ENCODE measurements at regions not wholly inside any gene's neighbourhood (a gene's known extent, or its start where the extent isn't known, plus 50 kb on each side); places are given as distances from the start of the nearest gene placed in this dataset.

- DNase-seq: no peak
Observed at GRCh38 chr11:15745266-15745665, 611.1 kb downstream of the SOX6 start.

GRCh38 chr11:15747671-15748070, 608.7 kb downstream of the SOX6 start:
- no peak for DNase-seq

- DNase-seq: no peak
Observed at GRCh38 chr11:15748132-15748531, 608.2 kb downstream of the SOX6 start.

DNA sequence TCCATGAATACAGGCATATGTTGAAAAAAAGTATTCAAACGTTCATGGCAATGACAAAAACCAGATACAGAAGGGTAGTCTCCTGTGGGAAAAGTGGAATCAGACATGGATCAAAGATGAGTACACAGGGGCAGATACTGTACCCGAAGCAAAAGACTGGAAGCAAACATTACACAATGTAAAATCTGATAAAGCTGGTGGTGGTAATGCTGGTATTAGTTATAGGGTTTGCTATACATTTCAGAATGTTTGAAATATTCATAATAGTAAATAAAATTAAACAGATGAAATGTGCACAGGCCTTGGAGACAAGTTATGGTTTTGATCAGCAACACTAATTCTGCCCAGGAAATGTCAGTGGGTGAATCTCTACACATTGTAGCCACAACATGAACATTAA, 607.6 kb downstream of the SOX6 start:
- DNase-seq: no peak

GRCh38 chr11:15750535-15751308, 605.6 kb downstream of the SOX6 start:
- no peak for DNase-seq

- DNase-seq: no peak
Observed at GRCh38 chr11:15754221-15754620, 602.1 kb downstream of the SOX6 start.

DNA sequence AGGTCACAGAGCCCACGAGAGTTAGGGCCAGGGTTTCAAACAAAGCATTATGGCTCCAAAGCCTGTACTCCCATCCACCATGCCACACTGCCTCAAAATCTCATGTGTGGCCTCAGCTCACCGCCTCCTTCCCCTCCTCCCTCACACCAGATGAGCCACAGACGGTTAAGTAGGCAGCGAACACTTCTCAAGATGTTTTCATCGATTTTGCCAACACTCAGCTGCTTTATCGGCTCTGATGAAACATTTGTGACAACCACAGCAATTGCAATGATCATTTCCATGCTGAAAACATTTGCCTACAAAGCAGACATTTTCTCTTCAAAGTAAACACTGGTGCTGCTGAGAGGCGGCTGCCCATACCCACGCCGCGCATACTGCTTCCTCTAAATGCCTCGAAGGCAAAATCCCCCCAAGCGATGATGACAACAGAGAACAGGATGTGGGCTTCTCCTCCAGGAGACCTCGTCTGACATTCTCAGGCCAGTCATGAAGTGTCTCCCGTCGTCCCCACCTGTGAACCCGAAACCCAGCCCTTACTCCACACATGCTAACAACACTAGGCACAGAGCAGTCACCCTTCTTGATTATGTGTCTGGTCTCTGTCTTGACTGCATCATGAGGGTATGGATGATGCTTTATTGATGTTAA, 599.2 kb downstream of the SOX6 start:
- no peak for DNase-seq

DNA sequence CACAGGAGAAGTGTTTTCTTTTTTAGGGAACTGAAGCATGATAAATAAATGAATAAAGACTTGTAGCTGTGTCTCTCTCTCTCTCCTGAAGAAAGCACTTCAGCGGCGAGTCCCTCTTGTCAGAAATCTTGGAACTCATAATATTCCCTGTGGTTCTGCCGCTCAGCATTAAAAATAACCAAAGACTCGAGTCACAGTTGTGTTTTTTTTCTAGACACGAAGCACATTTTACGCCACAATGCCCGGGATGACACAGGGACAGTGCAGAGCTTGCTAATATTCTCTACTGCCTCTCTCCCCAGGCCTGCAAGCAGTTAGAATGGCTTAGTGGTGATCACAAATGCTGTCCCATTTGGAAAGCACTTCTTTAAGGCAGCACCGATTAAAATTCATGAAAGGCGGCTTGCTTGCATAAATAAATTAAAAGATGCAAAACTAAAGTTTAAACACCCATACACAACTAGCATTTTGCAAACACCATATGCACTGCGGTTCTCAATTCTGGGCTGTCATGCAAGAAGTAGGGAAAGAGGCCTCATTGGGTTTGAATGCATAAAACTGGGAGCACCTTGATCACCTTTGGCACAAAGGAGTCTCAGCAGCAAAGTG, 597.4 kb downstream of the SOX6 start:
- DNase-seq: peak; percentile 52

DNA sequence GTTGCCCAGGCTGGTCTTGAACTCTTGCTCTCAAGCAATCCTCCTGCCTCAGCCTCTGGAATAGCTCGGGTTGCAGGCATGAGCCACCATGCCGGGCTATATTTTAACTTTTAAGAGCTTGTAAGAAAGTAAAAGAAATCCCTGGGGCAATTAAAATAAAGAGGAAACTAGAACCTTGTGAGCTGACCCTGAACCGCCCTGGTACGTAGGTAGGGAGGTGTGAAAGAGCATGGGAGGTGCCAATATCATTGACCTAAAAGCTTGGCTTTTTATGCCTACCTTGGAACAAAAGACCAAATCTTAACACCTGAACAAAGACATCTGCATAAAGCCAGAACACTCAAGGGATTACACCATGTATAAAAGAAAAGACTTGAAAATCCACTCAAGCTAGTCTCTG, 595.1 kb downstream of the SOX6 start:
- DNase-seq: no peak

DNA sequence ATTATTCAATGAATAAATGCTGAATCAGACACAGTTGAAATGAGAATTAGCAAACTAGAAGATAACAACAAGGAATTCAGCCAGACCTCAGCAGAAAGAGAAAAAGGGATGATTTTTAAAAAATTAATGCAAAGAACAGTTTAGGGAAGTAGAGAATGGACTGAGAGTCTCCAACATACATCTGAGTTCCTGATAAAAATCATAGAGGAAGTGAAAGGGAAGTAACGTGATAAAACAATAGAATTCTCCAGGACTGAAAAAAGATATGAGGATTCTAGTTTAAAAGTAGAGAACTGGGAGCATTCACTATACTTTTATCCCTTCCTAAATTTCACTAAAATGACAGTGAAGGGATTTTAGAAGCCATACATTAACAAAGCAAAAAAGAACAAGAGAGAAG, 592.0 kb downstream of the SOX6 start:
- no peak for DNase-seq

DNA sequence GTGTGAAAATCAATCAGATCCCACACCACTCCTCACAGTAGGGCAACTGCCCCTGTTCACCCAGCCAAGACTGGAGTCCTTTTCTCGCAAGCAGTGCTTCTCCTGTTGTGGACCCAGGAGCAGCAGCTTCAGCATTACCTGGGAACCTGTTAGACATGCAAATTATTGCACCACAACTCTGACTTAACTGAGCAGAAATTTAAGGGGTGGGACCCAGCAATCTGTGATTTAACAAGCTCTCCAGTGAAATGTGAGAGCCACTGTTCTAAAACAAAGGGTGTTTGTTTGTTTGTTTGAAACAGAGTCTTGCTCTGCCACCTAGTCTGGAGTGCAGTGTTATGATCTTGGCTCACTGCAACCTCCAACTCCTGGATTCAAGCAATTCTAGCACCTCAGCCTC, 591.4 kb downstream of the SOX6 start:
- DNase-seq: no peak

GRCh38 chr11:15765530-15765929, 590.8 kb downstream of the SOX6 start:
- no peak for DNase-seq

GRCh38 chr11:15768321-15768720, 588.0 kb downstream of the SOX6 start:
- no peak for DNase-seq

- DNase-seq: no peak
Observed at GRCh38 chr11:15769203-15769602, 587.1 kb downstream of the SOX6 start.

DNA sequence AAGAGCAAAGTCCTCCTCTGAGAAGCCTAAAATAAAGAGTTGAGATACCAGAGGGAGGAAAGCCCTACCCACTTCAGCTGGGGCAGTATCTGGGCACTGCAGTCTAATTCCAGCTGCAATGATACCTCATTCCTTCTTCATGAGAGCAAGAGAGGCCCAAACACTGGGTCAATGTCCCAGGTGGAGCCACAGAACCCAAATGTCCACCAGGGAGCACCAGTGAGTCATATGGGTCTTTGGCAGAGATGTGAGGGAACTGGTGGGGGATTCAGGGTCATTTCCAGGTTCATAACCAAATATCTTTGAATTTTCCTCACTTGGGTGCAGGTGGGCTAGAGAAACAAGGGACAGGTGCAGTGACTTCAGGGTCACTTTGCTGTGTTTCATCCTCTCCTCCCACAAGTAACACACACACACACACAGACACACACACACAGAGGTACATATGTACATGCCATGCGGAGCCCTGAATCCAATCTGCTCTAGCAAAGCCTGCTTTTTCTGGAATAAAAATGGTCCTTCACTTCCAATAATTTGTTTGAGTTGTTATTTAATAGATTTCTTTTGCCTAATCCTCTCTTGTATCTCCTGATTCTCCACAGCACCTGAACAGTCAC, 585.4 kb downstream of the SOX6 start:
- peak; percentile 36 for DNase-seq

- no peak for DNase-seq
Observed at GRCh38 chr11:15772547-15772946, 583.8 kb downstream of the SOX6 start.

- DNase-seq: no peak
Observed at GRCh38 chr11:15772981-15773380, 583.4 kb downstream of the SOX6 start.

DNA sequence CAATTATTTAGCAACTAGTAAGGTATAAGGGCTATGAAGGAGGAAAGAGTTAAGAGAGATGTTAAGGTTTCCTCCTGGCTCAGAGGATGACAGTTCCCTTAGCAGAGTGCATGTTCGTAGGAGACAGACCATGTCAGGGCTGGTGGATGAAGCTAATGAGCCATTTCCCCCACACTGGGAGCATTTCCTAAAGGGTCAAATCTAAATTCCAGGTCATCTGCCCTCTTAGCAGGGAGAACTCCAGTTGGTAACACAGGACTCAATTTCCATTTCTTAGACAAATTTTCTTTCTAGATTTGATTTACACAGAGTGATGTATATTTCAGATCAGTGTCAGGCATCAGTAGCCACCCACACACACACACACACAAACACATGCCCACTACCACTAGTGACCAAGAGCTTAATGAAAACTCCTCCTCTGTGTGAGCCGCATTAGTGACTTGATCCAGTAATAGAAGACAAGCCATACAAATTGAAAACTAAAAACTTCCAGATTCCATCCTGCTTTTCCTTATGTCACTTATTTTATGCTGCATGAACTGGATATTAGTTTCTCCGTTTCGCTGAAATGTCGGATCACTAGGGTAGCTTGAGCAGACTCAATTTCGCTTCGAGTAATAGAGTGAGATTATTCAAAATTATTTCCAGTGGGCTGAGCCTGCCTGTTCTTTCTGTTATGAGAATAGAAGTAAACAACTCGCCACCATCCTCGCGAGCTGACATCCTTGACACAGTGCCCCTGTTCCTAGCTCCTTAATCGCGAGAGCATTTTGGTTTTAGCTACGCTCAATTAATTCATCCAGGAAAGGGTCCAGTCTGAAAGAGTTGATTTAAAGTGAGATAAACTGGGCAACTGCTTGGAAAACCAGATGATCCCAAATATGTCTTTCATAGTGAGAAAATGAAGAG, 582.6 kb downstream of the SOX6 start:
- peak; percentile 58 for DNase-seq

- peak; percentile 54 for DNase-seq
Observed at GRCh38 chr11:15774388-15774939, 581.9 kb downstream of the SOX6 start.

GRCh38 chr11:15775015-15775541, 581.3 kb downstream of the SOX6 start:
- peak; percentile 57 for DNase-seq

DNA sequence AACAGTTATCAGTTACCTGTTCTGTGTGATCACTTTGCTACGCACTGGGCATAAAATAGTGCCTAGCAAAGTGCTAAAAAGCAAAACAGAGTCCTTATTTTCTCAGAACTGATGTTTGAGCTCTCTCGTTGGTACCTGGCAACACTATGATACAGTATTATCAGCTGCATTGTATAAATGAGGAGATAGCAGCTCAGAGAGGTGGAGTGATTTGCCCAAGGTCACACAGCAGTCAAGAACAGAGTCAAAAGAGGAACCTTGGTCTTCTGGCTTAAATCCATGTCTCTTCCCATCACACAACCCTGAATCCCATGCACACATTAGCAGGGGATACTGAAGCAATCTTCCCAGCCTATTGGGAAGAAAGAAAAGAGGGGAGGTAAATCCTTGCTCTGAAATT, 580.5 kb downstream of the SOX6 start:
- no peak for DNase-seq

DNA sequence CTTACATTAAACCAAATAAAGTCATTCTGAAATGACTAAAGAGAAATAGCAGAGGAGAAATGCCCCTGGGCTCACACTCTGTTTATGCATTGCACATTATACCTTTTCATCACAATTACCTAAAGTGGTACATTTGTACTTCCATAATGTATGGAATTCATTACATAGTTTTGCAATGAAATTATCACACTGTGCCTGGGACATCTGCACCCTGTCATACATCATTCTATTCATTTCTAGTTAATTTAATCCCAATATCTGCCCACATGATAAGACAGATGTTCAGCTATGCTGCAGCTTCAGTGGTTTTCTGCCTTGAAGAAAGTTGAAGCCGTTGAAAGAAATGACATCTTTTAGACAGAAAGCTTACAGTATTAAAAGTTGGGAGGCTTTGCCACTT, 580.0 kb downstream of the SOX6 start:
- no peak for DNase-seq

Data from retina (tissue), 1 donor.